ENCODE measurements at regions not wholly inside any gene's neighbourhood (a gene's known extent, or its start where the extent isn't known, plus 50 kb on each side); places are given as distances from the start of the nearest gene placed in this dataset.

DNA sequence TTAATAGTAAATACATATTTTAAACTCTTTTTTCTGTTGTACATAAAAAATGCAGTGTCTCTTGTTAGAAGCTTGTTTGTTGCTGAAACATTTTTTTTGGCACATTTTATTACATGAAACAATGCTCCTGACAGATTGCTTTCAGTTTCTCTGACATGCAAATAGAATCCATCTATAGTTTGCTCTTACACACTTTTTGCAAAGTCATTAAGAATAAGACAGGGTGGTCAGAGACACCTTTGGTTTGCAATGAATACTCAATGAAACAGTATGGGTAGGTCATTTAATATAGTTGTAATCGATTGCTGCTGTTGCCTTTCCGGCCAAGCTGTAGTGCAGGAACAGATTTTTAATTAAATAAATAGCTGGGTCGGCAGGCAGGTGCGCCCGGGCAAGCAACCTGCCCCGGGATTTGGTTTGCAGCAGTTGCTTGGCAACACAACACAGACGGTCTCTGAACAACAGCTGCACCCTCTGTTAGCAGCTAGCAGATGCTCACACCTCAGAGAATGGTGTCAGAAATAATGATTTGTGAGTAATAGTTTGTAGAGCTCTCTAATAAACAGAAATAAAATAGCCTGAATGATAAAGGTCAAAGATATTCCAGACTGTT is 115.7 kb upstream of the CACNA2D1 start:
- H3K27ac ChIP-seq: no peak overlapping the region
- H3K9me3 ChIP-seq: peaks cover 0 to 13% (median 4%) of the 10 kb centered on the region in 3 donors
- H3K4me1 ChIP-seq: no peaks in the 10 kb centered on the region
- intact Hi-C loops (cut with DNase I; ENCODE audit: low total_unique reads): no loop called here
- no peak overlapping the region for H3K4me3 ChIP-seq
- H3K36me3 ChIP-seq: no peaks in the 10 kb centered on the region
- TF ChIP-seq, protein P1, sequence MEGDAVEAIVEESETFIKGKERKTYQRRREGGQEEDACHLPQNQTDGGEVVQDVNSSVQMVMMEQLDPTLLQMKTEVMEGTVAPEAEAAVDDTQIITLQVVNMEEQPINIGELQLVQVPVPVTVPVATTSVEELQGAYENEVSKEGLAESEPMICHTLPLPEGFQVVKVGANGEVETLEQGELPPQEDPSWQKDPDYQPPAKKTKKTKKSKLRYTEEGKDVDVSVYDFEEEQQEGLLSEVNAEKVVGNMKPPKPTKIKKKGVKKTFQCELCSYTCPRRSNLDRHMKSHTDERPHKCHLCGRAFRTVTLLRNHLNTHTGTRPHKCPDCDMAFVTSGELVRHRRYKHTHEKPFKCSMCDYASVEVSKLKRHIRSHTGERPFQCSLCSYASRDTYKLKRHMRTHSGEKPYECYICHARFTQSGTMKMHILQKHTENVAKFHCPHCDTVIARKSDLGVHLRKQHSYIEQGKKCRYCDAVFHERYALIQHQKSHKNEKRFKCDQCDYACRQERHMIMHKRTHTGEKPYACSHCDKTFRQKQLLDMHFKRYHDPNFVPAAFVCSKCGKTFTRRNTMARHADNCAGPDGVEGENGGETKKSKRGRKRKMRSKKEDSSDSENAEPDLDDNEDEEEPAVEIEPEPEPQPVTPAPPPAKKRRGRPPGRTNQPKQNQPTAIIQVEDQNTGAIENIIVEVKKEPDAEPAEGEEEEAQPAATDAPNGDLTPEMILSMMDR (IDR thresholded peaks at IDR 0.05): no peak
- no peak for DNase-seq
- no peaks in the 10 kb centered on the region for H3K27me3 ChIP-seq

DNA sequence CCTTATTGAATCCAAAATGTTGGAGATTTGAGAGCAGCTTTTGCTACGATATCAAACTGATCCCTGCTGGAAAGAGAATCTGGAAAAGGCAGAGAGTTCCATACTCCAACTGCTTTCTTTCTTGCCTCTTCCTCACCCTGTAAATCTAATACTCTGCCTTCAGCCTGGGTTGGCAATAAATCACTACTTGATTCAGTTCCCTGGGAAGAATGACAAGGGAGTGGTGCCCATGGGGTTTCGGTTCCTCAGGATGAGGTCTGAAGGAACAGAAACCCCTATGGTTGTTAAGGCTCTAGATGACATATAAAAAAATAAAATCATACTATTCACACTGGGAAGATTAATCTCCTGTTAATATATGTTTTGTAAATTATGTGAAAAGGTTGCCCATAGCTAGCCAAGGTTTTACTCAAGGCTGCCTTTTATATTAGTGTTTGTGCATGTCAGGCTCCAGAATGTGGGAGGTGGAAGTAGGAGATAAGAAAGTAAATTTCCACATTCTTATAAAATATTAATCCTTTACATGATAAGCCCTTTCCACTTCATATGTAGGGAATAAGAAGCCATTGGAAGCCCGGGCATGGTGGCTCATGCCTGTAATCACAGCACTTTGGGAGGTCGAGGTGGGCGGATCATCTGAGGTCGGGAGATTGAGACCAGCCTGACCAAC is 106.2 kb upstream of the CACNA2D1 start:
- no peak overlapping the region for H3K27ac ChIP-seq
- intact Hi-C loops (cut with DNase I; ENCODE audit: low total_unique reads): no loop called here
- no peak overlapping the region for H3K4me3 ChIP-seq
- DNase-seq: no peak
- H3K27me3 ChIP-seq: no peaks in the 10 kb centered on the region
- peaks cover 0 to 8% (median 2%) of the 10 kb centered on the region in 3 donors for H3K9me3 ChIP-seq
- TF ChIP-seq, protein P1 (IDR thresholded peaks at IDR 0.05): no peak
- H3K36me3 ChIP-seq: no peaks in the 10 kb centered on the region
- H3K4me1 ChIP-seq: no peaks in the 10 kb centered on the region

DNA sequence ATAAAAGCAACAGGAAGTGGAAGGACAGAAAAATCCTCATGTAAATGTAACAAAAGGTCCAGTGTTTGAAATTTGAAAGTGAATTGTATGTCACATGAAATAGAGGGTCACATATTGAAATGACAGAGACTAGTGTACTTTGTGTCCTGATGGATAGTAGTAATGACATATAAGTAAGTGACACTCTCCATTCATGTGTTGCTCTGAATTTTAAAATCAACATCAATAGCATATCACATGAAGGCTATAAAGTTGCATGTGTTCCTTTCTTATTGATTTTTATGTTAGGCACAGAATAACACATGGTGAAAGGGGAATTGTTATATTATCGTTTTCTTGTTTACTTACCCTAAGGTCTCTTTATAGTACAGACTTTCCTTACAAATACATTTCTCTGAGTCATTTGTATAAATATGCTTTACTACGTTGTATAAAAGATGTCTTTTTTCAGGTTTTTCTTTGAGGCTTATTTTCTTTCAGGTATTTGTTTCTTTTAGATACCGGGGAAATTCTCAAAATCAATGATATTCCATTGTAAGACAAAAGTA is 104.6 kb upstream of the CACNA2D1 start:
- DNase-seq: no peak
- H3K36me3 ChIP-seq: no peaks in the 10 kb centered on the region
- H3K4me3 ChIP-seq: no peak overlapping the region
- intact Hi-C loops (cut with DNase I; ENCODE audit: low total_unique reads): no loop called here
- H3K4me1 ChIP-seq: no peaks in the 10 kb centered on the region
- TF ChIP-seq, protein P1 (IDR thresholded peaks at IDR 0.05): no peak
- H3K9me3 ChIP-seq: no peaks in the 10 kb centered on the region
- no peak overlapping the region for H3K27ac ChIP-seq
- no peaks in the 10 kb centered on the region for H3K27me3 ChIP-seq

DNA sequence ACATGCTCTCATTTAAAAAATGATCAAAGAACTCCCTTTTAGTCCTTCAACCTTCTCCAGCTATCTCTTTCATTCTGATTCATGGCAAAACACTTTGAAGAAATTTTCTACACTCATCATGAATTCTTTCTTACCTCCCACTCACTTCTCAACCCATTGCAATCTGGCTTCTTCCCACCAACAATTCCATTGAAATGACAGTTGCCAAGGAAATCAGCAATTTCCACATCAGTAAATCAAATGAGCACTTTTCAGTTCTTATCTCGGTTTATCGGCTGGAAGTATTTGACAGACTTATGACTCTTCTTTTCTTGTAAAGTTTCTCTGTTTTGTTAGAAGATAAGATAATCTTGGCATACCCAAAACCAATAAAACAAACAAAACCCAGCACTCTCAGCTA is 99.1 kb upstream of the CACNA2D1 start:
- Histone ChIP-seq H3K4me1 (no peaks in the 10 kb centered on the region), H3K36me3 (no peaks in the 10 kb centered on the region), H3K4me3 (no peak overlapping the region), H3K27me3 (no peaks in the 10 kb centered on the region), H3K9me3 (no peaks in the 10 kb centered on the region), H3K27ac (no peak overlapping the region)
- TF ChIP-seq, protein P1 (IDR thresholded peaks at IDR 0.05): no peak
- no peak for DNase-seq
- intact Hi-C loops (cut with DNase I; ENCODE audit: low total_unique reads): no loop called here

DNA sequence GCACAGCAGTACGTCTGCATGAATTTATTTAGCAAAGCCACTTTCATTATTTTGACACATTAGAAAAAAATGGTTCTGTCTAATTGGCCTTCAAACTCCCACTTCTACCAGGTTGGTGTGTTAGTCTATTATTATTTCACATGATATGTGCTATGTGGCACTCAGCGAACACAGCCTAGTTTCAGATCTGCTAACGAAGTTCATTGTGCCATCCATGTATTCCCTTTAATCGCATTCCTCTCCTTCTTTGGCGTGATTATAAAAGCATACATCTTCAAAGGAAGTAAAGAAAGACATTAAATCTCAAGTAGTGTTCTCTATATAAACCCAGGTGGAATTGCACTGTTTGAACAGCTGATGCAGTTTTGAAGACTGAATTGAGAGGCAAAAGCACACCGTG is 96.4 kb upstream of the CACNA2D1 start:
- intact Hi-C loops (cut with DNase I; ENCODE audit: low total_unique reads): no loop called here
- H3K4me1 ChIP-seq: no peaks in the 10 kb centered on the region
- TF ChIP-seq, protein P1 (IDR thresholded peaks at IDR 0.05): no peak
- no peak overlapping the region for H3K27ac ChIP-seq
- no peak overlapping the region for H3K4me3 ChIP-seq
- H3K27me3 ChIP-seq: no peaks in the 10 kb centered on the region
- DNase-seq: no peak
- no peaks in the 10 kb centered on the region for H3K36me3 ChIP-seq
- H3K9me3 ChIP-seq: no peaks in the 10 kb centered on the region

Measured in tibial artery (tissue), 4 donors.